ENCODE measurements at regions not wholly inside any gene's neighbourhood (a gene's known extent, or its start where the extent isn't known, plus 50 kb on each side); places are given as distances from the start of the nearest gene placed in this dataset.

- no peak for TF ChIP-seq SUZ12 (IDR thresholded peaks at IDR 0.05; ENCODE audit: extremely low read depth, insufficient read depth, insufficient read length)
- TF ChIP-seq YY1 (IDR thresholded peaks at IDR 0.05; ENCODE audit: insufficient read depth, insufficient read length): no peak
These were observed 134.6 kb upstream of the IRX3 start for GRCh38 chr16:54421220-54421619.

All from NT2/D1 (cell line).